ENCODE measurements at regions not wholly inside any gene's neighbourhood (a gene's known extent, or its start where the extent isn't known, plus 50 kb on each side); places are given as distances from the start of the nearest gene placed in this dataset.

DNA sequence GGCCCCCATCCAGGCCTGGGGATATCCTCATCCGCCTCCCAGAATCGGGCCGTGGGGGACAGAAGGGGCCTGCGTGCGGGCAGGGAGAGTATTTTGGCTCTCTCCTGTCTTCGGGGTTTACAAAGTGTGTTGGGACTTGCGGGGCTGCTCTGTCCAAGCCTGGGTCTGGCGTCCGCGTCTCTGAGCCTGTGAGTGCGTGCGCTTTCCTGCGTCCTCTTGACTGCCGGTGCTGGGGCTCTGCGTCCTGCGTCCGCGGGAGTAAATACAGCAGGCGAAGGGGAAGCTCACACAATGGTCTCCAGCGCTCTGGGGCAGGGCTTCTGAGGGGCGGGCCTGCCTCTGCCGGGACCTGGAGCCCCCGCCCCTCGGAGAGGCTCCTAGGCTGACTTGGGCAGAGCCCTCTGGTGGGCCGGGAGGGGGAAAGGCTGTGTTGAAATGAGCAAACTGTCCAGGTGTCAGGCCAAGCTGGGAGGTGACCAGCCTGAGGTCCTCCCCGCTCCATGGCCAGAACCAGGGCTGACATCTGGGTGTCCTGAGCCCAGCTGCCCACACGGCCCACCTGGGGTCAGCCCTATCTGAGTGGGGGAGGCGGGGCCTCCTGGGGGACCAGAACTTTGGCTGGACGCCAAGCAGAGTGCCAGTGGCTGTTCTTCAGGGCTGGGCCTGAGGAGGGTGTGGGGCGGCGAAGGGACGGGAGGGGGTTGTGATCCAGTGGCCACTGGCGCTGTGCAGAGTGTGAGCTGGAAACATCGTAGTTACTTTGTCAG, 233.6 kb downstream of the SEC14L1 start:
- H4K20me1 ChIP-seq (ENCODE audit: low read depth, low read length): no peaks in the 10 kb centered on the region
- H3K9me3 ChIP-seq (ENCODE audit: insufficient read depth, low read length): no peaks in the 10 kb centered on the region
- no peak overlapping the region for H2AFZ ChIP-seq (ENCODE audit: low read depth, low read length, severe bottlenecking)
- no peaks in the 10 kb centered on the region for H3K36me3 ChIP-seq (ENCODE audit: low read length)
- no peak overlapping the region for H3K4me2 ChIP-seq (ENCODE audit: low read depth, low read length, poor library complexity, severe bottlenecking)
- no peaks in the 10 kb centered on the region for H3F3A ChIP-seq (ENCODE audit: insufficient read depth)
- H3K79me2 ChIP-seq (ENCODE audit: insufficient read depth, low read length): no peaks in the 10 kb centered on the region
- no peak overlapping the region for H3K9ac ChIP-seq (ENCODE audit: low read length)
- no peaks in the 10 kb centered on the region for H3K9me2 ChIP-seq (replicated peaks; ENCODE audit: insufficient read depth, low read length)
- TF ChIP-seq CTCF (IDR thresholded peaks at IDR 0.05; ENCODE audit: insufficient read depth, low read length, poor library complexity, severe bottlenecking) (no peak), EZH2phosphoT487 (conservative IDR thresholded peaks at IDR 0.05; ENCODE audit: low read length) (no peak)
- no peaks in the 10 kb centered on the region for H3K27me3 ChIP-seq (ENCODE audit: low read length)
- H3K27ac ChIP-seq (ENCODE audit: low read depth, low read length): no peak overlapping the region
- no peak overlapping the region for H3K4me3 ChIP-seq (ENCODE audit: insufficient read depth, low read length, poor library complexity, severe bottlenecking)

DNA sequence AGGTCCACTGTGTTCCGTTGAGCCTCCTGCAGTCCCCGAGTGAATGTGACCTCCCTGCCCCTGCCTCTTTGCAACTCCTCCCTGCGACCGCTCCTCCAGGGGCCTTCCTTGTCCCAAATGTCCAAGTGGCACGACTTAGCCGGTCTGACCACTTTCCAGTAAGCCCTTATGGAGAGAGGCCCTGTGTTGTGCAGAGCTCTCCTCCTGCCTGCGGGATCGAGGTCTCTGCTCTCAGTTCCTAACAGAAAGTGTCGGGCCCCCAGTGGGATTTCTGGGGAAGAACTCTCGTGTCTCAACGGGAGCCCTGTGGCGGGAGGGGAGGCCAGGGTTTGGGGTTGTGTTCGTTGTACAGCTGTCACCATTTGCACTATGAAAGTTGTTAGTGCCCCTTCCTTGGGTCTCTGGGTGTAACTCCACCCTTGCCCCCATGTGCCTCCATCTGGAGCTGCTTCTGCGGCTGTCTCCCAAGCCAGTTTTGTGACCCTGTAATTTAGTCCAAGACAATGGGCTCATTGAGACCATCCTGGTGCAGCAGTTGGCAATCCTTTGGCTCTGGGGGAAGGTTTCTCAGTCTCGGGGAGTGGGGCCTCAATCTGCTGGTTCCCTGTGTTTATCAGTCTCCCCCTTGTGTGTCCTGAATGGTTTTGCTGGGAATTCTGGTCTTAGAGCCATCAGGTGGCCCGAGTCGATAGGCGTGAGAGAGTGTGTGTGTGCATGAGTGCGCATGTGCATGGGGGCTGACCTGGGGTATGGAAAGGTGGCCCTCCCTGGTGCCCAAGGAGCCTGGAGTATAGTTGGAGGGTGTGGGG, 234.5 kb downstream of the SEC14L1 start:
- Histone ChIP-seq H3K36me3 (ENCODE audit: low read length) (no peaks in the 10 kb centered on the region), H3F3A (ENCODE audit: insufficient read depth) (no peaks in the 10 kb centered on the region), H3K27ac (ENCODE audit: low read depth, low read length) (no peak overlapping the region), H3K9me3 (ENCODE audit: insufficient read depth, low read length) (no peaks in the 10 kb centered on the region), H3K4me2 (ENCODE audit: low read depth, low read length, poor library complexity, severe bottlenecking) (no peak overlapping the region), H2AFZ (ENCODE audit: low read depth, low read length, severe bottlenecking) (no peak overlapping the region), H3K9ac (ENCODE audit: low read length) (no peak overlapping the region), H3K9me2 (replicated peaks; ENCODE audit: insufficient read depth, low read length) (no peaks in the 10 kb centered on the region), H3K4me3 (ENCODE audit: insufficient read depth, low read length, poor library complexity, severe bottlenecking) (no peak overlapping the region), H4K20me1 (ENCODE audit: low read depth, low read length) (no peaks in the 10 kb centered on the region), H3K27me3 (ENCODE audit: low read length) (no peaks in the 10 kb centered on the region), H3K79me2 (ENCODE audit: insufficient read depth, low read length) (no peaks in the 10 kb centered on the region)
- TF ChIP-seq EZH2phosphoT487 (conservative IDR thresholded peaks at IDR 0.05; ENCODE audit: low read length): no peak
- no peak for TF ChIP-seq CTCF (IDR thresholded peaks at IDR 0.05; ENCODE audit: insufficient read depth, low read length, poor library complexity, severe bottlenecking)

DNA sequence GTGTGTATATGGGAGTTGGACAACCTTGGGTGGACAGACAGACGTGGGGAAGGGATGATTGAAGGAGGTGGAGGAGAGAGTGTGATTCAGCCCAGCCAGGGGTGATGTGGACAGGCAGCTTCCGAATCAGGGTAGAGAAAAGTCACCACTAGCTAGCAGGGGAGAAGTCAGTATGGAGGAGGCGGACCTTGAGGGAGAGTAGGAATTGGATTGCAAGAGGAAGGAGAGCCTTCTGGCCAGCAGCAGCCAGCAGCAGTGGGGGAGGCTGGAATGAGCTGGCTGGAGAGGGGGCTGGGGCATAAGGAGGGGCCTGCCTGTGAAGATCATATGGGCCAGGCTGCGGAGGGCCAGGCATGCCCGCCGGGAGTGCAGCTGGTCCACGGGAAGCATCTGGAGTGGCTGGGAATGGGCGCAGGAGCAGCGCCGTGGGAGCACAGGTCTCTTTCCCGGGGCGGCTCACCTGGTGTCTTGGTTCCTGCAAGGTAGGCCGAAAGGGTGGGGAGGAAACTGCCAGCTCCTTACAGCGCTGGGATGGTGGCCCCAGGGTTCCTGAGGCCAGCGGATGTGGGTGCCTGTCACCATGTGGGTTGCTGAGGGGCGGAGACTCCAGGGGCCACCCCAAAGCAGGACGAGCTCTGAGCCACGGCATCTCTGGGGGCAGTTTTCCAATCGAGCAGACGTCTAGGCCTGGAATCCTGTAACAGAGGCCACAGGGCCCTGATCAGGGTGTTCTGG, 235.3 kb downstream of the SEC14L1 start:
- Histone ChIP-seq H3K4me2 (ENCODE audit: low read depth, low read length, poor library complexity, severe bottlenecking) (no peak overlapping the region), H2AFZ (ENCODE audit: low read depth, low read length, severe bottlenecking) (no peak overlapping the region), H3K27me3 (ENCODE audit: low read length) (no peaks in the 10 kb centered on the region), H3K36me3 (ENCODE audit: low read length) (no peaks in the 10 kb centered on the region), H4K20me1 (ENCODE audit: low read depth, low read length) (no peaks in the 10 kb centered on the region), H3F3A (ENCODE audit: insufficient read depth) (no peaks in the 10 kb centered on the region), H3K4me3 (ENCODE audit: insufficient read depth, low read length, poor library complexity, severe bottlenecking) (no peak overlapping the region), H3K9me2 (replicated peaks; ENCODE audit: insufficient read depth, low read length) (no peaks in the 10 kb centered on the region), H3K9me3 (ENCODE audit: insufficient read depth, low read length) (no peaks in the 10 kb centered on the region), H3K79me2 (ENCODE audit: insufficient read depth, low read length) (no peaks in the 10 kb centered on the region), H3K27ac (ENCODE audit: low read depth, low read length) (no peak overlapping the region), H3K9ac (ENCODE audit: low read length) (no peak overlapping the region)
- no peak for TF ChIP-seq EZH2phosphoT487 (conservative IDR thresholded peaks at IDR 0.05; ENCODE audit: low read length)
- no peak for TF ChIP-seq CTCF (IDR thresholded peaks at IDR 0.05; ENCODE audit: insufficient read depth, low read length, poor library complexity, severe bottlenecking)
